WERI-Rb-1 (cell line): ENCODE measurements at regions not wholly inside any gene's neighbourhood (a gene's known extent, or its start where the extent isn't known, plus 50 kb on each side); places are given as distances from the start of the nearest gene placed in this dataset.
"Not testable (repeated sequence)": the region's sequence is repeated elsewhere in the genome, so short reads cannot be mapped to it uniquely, and the experiment has no call there.

Experiments
- DNase-seq: peaks from one replicate; pipeline ENCODE4 v3.0.0-alpha.2; 2020
- H3K27ac ChIP-seq: fragments of 250-450 bp; sonication (Bioruptor Pico); 2 replicates; pipeline ENCODE4 v1.5.1; 2020; ENCODE audit warnings: mild to moderate bottlenecking, moderate library complexity
- H3K27me3 ChIP-seq: fragments of 250-450 bp; sonication (Bioruptor Pico); 2 replicates; pipeline ENCODE4 v1.5.1; 2021; ENCODE audit warnings: mild to moderate bottlenecking, low read depth, moderate library complexity; ENCODE audit not compliant: insufficient read depth, severe bottlenecking
- H3K36me3 ChIP-seq: fragments of 250-450 bp; sonication (Bioruptor Pico); 2 replicates; pipeline ENCODE4 v1.5.1; 2020; ENCODE audit warnings: mild to moderate bottlenecking, moderate library complexity
- H3K4me3 ChIP-seq: 2 replicates; pipeline ENCODE4 v1.5.1; 2011; ENCODE audit warnings: low read depth, mild to moderate bottlenecking, control low read depth, low read length
- H3K9me3 ChIP-seq: fragments of 250-450 bp; sonication (Bioruptor Pico); 2 replicates; pipeline ENCODE4 v1.5.1; 2021; ENCODE audit warnings: mild to moderate bottlenecking, moderate library complexity; ENCODE audit not compliant: severe bottlenecking
- TF ChIP-seq, protein P1 (sequence below): IDR thresholded peaks from 2 replicates; pipeline ENCODE4 v1.5.1; 2011; ENCODE audit warnings: low read depth, mild to moderate bottlenecking, control low read depth, inconsistent platforms, low read length

DNA sequence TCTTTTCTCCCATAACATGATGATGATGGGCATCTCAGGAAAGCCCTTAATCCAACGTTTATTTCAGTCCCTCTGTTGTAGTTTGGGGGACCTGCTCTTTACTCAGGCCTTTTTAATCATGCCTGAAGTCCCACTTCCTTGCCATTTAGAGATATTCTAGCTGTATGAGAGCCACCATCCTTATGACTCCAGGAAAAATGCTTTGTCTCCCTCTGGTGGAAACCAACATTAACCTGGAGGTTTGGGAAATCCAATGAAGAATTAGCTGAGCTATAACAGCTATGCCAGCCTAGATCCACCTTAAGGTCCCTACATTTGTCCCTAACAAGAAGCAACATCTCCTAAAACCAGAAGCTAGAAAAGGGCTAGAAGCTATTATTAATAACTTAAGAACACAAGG is 1399.1 kb downstream of the LRFN5 start:
- H3K9me3 ChIP-seq, result no peaks in the 10 kb centered on the region
- no peak for DNase-seq

DNA sequence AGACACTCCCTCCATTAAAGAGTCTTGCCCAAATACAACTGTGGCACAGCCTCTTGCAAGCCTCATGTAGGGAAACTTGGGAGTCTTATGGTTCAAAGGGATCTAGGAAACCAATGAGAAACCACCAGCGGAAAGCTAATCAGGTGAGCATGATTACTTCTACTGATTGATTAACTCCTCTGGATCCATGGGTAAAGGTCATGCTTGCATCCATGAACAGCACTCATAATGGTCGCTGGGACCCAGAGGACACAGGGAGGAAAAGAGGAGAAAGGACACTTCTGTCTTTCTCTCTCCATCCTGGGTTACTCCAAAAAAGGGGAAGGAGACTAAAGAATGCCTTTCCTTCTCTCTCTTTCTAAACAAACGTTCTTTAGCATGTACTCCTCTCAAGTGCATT is 1397.2 kb downstream of the LRFN5 start:
- H3K27me3 ChIP-seq, result no peaks in the 10 kb centered on the region
- no peak overlapping the region for H3K4me3 ChIP-seq
- DNase-seq, result no peak
- H3K36me3 ChIP-seq, result no peaks in the 10 kb centered on the region
- H3K9me3 ChIP-seq, result no peaks in the 10 kb centered on the region
- H3K27ac ChIP-seq, result no peak overlapping the region
- TF ChIP-seq, protein P1, sequence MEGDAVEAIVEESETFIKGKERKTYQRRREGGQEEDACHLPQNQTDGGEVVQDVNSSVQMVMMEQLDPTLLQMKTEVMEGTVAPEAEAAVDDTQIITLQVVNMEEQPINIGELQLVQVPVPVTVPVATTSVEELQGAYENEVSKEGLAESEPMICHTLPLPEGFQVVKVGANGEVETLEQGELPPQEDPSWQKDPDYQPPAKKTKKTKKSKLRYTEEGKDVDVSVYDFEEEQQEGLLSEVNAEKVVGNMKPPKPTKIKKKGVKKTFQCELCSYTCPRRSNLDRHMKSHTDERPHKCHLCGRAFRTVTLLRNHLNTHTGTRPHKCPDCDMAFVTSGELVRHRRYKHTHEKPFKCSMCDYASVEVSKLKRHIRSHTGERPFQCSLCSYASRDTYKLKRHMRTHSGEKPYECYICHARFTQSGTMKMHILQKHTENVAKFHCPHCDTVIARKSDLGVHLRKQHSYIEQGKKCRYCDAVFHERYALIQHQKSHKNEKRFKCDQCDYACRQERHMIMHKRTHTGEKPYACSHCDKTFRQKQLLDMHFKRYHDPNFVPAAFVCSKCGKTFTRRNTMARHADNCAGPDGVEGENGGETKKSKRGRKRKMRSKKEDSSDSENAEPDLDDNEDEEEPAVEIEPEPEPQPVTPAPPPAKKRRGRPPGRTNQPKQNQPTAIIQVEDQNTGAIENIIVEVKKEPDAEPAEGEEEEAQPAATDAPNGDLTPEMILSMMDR, result no peak

More for the DNA sequence above, 1399.1 kb downstream of the LRFN5 start:
- TF ChIP-seq, protein P1, result no peak
- H3K4me3 ChIP-seq, result no peak overlapping the region
- H3K27ac ChIP-seq, result no peak overlapping the region
- H3K36me3 ChIP-seq, result no peaks in the 10 kb centered on the region
- H3K27me3 ChIP-seq, result no peaks in the 10 kb centered on the region

DNA sequence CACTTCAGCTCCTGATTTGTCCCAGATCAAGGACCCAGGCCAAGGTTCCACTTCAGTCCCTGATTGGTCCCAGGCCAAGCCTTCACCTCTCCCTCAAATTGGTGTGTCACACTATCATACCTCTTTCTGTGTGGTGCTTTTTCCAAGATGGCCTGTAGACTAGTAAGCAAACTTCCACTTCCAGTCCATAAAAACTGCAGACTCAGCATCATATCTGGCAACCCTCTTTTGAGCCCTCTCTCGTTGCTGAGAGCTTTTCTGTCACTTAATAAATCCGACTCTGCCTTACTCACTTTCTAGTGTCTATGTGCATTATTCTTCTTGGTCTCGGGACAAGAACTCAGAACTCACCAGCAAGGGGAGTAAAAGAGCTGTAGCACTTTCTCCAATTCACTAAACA is 1395.1 kb downstream of the LRFN5 start:
- Histone ChIP-seq H3K9me3 (no peaks in the 10 kb centered on the region), H3K27ac (no peak overlapping the region), H3K27me3 (no peaks in the 10 kb centered on the region), H3K36me3 (no peaks in the 10 kb centered on the region), H3K4me3 (no peak overlapping the region)
- no peak for DNase-seq
- TF ChIP-seq, protein P1, result no peak

DNA sequence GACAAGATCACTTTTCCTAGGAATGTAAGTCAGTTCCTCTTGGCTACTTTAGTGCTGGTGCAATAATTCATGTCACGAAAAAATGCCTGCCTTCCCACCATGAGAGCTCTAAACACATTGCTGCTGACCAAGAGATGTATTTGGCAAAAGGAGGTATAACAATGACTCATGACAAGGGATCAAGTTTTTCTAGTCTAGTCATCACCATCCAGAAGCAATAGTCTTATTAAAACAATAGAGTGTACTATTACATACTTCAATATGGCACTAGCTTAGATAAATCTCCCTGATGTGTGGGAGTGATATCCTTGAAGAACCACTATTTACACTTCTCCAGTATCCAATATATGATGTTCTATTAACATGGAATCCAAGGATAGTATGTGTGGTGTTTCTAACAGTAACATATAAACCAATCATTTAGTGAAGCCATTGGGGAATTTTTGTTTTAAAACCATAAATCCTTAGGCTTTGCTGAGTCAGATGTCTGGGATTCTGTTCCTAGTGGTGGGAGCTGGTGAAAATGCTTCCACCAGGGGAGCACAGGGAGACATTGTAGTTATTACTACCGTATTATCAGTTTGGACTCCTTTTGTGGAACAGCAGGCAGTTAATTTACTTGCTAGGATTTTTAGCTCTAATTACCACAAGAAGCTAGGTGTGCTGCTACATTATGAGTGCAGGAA is 1387.5 kb downstream of the LRFN5 start:
- DNase-seq, result no peak

DNA sequence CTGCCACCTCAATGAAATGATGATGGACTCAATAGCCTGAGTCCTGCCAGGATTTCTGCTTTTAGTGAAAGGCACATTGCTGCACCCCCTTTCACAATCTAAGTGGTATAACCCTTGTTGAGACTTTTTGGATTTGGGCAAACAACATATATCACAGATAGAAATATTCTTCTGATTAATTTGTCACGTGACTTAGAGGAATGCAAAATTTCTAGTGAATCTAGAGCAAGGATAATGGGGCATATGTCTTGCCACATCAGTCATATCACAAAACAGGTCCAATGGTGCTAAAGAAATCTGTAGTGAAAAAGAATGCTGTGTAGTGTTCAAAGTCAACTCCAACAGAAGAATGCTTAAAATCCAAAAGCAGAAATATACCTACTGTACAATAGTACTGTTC is 1386.3 kb downstream of the LRFN5 start:
- TF ChIP-seq, protein P1, result no peak
- Histone ChIP-seq H3K36me3 (no peaks in the 10 kb centered on the region), H3K9me3 (no peaks in the 10 kb centered on the region), H3K4me3 (no peak overlapping the region), H3K27ac (no peak overlapping the region), H3K27me3 (peaks cover 7% of the 10 kb centered on the region)
- no peak for DNase-seq

More for the DNA sequence above, 1387.5 kb downstream of the LRFN5 start:
- TF ChIP-seq, protein P1, result no peak
- H3K27me3 ChIP-seq, result peaks cover 7% of the 10 kb centered on the region
- no peak overlapping the region for H3K27ac ChIP-seq
- H3K9me3 ChIP-seq, result no peaks in the 10 kb centered on the region
- H3K4me3 ChIP-seq, result no peak overlapping the region
- no peaks in the 10 kb centered on the region for H3K36me3 ChIP-seq

DNA sequence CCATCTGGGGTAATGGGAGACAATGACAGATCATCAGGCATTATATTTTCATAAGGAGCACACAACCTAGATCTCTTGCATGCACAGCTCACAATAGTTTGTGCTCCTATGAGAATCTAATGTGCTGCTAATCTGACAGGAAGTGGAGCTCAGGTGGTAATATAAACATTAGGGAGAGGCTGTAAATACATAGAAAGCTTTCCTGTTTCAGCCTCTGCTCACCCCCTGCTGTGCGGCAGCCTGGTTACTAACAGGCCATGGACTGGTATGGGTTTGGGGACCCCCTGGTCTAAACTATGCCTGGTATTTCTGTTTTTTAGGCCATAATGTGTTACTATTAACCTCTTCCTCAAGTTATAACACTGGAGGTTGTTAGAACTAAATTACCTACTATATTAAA is 1373.7 kb downstream of the LRFN5 start:
- Histone ChIP-seq H3K36me3 (no peaks in the 10 kb centered on the region), H3K27ac (no peak overlapping the region), H3K27me3 (peaks cover 8% of the 10 kb centered on the region), H3K4me3 (no peak overlapping the region), H3K9me3 (no peaks in the 10 kb centered on the region)
- DNase-seq, result no peak
- TF ChIP-seq, protein P1, result no peak

DNA sequence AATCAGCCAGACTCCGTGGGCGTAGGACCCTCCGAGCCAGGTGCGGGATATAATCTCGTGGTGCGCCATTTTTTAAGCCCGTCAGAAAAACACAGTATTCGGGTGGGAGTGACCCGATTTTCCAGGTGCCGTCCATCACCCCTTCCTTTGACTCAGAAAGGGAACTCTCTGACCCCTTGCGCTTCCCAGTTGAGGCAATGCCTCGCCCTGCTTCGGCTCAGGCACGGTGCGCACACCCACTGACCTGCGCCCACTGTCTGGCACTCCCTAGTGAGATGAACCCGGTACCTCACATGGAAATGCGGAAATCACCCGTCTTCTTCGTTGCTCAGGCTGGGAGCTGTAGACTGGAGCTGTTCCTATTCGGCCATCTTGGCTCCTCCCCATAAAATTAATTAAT is 1366.5 kb downstream of the LRFN5 start:
- DNase-seq, H3K36me3 ChIP-seq, H3K4me3 ChIP-seq, H3K27ac ChIP-seq, H3K9me3 ChIP-seq, H3K27me3 ChIP-seq: not testable (repeated sequence)
